HG02943 (cell line): ENCODE measurements at regions not wholly inside any gene's neighbourhood (a gene's known extent, or its start where the extent isn't known, plus 50 kb on each side); places are given as distances from the start of the nearest gene placed in this dataset.

Experiments
- ATAC-seq: cut with Tn5 transposase; IDR thresholded peaks from one replicate; pipeline ENCODE4 v1.9.1; 2021; ENCODE audit warnings: mild to moderate bottlenecking, low read depth, moderate library complexity; ENCODE audit not compliant: unreplicated experiment

GRCh38 chr12:76226956-76227355, 121.3 kb downstream of the BBS10 start:
- no peak for ATAC-seq

DNA sequence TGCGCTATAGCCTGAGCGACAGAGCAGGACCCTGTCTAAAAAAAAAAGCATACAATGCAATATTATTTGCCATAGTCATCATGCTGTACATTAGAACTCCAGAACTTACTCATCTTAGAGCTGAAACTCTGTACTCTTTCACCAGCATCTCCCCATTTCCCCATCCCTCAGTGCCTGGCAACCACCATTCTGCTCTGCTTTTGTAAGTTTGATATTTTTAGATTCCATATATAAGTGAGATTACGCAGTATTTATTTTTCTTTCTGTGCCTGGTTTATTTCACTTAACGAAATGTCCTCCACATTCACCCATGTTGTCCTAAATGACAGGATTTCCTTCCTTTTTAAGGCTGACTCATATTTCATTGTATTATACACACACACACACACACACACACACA, 121.8 kb downstream of the BBS10 start:
- no peak for ATAC-seq

DNA sequence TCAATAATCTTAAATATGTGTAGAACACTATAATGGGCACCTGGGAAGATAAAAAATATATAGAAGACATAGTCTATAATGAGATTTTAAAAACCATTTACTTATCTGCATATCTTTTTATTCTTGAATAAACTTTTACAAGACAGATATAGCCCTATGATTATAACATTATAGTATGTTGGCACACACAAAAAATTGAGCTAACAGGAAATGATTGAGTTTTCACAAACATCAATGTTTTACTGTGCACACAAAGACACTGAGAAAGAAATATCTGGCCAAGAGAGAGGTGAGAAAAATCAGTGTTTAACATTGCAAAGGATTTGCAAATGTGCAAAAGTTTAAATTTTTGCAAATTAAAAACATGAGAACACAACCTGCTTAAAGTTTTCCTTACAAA, 124.3 kb downstream of the BBS10 start:
- no peak for ATAC-seq

- ATAC-seq = no peak
Observed at GRCh38 chr12:76220980-76221379, 127.2 kb downstream of the BBS10 start.

DNA sequence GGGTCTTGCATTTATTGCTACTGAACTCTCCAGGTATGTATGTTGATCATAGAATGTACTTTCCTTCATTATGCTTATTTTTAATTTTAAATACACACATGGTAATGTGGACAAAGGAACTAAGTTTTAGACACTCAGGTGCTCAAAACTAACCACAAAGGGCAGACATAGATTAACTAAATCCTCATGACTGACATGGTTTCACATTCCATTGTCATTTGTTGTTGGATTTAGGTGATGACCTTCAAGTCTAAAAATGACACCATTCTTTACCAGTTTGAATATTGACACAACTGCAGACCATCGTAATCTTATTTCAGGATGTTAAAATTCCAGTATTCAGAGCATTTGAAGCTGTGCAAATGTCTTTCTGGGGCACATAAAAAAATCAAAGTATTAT, 128.4 kb downstream of the BBS10 start:
- ATAC-seq = no peak

DNA sequence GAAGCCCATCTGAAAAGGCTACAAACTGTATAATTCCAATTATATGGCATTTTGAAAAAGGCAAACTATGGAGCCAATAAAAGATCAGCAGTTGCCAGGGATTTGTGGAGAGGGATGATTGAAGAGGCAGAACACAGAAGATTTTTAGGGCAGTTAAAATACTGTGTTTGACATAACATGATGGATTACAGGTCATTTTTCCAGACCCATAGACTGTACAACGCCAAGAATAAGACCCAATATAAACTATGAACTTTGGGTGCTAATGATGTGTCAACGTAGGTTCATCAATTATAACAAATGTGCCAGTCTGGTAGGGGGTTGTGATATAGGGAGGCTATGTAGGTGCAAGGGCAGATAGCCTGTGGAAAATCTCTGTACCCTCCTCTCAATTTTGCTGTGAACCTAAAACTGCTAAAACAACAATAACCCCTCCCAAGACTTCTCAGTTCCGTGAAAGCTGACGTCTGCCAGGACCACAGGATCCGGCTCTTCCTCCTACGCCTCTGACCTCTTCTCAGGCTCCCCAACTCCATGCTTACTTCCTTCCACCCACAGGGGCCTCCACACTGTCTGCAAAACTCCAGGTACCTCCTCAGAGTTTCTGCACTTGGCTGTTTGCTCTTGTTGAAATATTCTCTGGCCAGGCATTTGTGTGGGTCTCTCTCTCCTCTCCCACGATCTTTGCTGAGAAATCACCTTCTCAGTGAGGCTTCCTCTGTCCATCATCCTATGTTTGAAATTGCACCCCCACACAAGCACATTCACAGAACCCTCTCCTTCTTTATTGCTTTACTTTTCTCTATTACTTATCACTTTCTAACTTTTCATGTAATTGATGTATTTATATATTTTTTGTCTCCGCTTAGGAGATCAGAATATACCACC, 131.4 kb downstream of the BBS10 start:
- no peak for ATAC-seq

- no peak for ATAC-seq
Observed at GRCh38 chr12:76208129-76208528, 123.6 kb upstream of the NAP1L1 start.

DNA sequence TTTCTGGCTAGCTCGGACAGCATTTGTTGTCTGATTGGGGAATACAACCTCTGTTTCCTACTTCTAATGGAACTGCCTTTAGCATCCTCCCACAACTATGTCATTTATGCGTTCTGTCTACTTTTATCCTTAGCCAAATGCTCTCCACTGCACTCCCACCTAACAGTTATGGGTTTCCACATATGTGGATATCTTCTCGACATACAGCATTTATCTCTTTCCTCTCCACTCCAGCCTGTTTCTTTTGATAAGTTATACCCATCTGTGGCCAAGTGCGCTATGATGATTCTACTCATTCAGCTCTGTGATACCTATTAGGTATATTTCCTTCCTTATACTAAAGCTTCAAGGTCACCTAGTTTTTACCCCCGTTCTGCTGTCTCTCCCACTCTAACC, 122.2 kb upstream of the NAP1L1 start:
- no peak for ATAC-seq

- ATAC-seq = no peak
Observed at GRCh38 chr12:76206039-76206676, 121.7 kb upstream of the NAP1L1 start.

- no peak for ATAC-seq
Observed at GRCh38 chr12:76202621-76203020, 118.1 kb upstream of the NAP1L1 start.

DNA sequence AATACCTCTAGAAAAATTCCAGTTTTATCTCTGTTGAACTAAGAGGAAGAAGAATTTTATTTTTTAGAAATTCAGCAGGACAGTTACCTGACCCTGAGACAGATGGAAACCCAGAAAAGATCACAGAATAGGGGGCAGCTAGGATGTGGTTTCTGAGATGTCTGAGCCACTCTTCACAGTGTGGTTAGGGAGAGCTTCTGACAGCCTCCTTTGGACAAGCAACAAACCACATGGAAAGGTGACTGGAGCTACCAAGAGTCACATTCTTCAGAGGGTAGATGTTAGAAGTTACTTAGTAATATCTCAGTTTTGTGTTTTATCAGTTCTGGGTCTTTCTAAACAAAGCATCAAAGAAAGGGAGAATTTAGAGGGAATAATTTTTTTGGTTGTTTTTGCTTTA, 117.3 kb upstream of the NAP1L1 start:
- ATAC-seq = no peak

DNA sequence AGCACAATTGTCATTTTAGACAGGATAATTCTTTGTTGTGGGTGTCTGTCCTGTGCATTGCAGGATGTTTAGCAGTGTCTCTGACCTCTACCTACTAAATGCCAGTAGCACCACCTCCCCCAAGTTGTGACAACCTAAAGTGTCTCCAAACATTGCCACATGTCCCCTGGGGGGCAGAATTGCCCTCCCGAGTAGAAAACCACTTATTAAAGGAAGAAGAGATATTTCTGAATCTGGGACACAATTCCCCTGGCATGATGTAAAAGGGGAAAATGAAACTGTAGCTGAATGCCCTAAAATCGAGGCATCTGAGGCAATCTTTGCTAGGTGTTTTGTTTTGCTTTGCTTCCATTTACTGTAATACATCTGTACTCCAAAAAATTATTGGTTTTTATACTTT, 116.8 kb upstream of the NAP1L1 start:
- no peak for ATAC-seq

GRCh38 chr12:76199808-76200207, 115.3 kb upstream of the NAP1L1 start:
- no peak for ATAC-seq

DNA sequence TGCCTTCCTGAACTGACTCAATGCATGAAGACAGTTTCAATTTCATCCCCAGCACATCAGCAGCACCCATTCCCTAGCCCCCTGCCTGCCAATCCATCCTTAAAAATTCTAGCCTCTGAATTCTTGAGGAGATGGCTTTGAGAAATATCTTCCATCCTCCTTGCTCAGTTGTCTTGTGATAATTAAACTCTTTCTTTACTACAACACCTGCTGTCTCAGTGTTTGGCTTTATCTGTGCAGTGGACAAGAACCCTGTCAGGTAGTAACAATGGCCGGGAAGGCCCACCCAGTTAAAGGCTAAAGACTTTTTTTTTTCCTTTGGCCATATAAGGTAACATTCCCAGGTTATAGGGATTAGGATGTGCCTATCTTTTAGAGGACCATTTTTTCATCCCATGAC, 114.4 kb upstream of the NAP1L1 start:
- ATAC-seq = no peak

GRCh38 chr12:76197283-76197682, 112.8 kb upstream of the NAP1L1 start:
- no peak for ATAC-seq

DNA sequence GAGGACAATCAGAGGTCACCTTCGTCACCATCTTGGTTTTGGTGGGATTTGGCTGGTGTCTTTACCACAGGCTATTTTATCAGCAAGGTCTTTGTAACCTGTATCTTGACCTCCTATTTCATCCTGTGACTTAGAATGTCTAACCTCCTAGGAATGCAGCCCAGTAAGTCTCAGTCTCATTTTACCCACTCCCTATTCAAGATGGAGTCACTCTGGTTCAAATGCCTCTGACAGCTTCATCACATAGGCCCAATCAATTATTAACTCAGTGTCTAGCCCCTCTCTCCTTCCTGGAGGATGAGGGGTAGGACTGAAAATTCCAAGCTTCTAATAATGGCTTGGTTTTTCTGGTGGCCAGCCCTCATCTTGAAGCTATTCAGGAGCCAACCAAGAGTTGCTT, 111.4 kb upstream of the NAP1L1 start:
- no peak for ATAC-seq

DNA sequence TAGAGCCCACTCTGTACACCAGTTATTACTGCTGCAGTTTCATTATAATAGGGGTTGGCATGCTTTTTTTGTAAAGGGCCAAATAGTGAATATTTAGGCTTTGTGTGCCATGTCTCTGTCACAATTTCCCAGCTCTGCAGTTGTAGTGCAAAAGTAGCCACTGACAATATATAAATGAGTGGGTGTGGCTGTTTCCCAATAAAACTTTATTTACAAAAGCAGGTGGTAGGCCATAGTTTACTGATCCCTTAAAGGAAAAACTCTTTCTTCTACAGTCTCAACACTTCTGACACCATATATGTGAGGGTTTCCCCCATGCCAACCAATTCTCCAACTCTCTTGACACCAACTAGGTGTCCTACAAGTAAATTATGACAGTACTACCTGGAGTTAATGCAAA, 110.2 kb upstream of the NAP1L1 start:
- no peak for ATAC-seq

- ATAC-seq = no peak
Observed at GRCh38 chr12:76193961-76194360, 109.5 kb upstream of the NAP1L1 start.

- ATAC-seq = no peak
Observed at GRCh38 chr12:76192416-76192815, 107.9 kb upstream of the NAP1L1 start.

GRCh38 chr12:76190299-76190698, 105.8 kb upstream of the NAP1L1 start:
- ATAC-seq = no peak

DNA sequence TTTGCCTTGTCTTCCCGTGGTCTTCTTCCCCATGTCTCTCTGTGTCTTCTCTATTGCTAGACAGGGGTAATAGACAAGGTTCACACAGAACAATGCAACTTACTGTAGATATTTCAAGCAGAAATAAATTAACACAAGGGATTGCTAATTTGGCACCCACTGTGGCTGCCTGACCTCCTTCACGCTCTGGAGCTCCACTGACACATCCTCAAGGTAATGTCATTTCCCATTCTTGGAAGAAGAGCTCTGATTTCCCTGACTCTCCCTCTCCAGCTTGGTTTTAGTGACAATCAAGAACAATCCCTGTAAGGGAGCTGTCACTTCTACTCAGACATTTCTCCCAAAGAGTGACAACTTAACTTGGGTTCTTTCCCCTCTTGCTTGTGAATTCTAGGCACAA, 105.4 kb upstream of the NAP1L1 start:
- ATAC-seq = no peak

DNA sequence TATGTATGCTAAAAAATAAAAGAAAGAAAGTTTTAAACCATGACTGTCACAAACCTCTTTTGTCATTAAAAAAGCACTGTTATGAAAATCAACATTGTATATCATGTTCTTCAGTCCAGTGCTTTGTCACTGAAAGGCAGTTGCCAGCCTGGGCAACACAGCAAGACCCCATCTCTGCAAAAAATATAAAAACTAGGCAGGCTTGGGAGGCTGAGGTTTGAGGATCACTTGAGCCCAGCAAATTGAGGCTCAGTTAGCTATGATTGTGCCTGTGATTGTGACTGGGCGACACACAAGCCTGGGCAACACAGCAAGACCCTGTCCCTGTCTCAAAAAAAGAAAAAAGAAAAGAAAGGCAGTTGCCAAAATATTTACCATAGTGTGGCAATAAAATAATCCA, 102.7 kb upstream of the NAP1L1 start:
- no peak for ATAC-seq
